Neural cell (in vitro differentiated cells): ENCODE measurements at regions not wholly inside any gene's neighbourhood (a gene's known extent, or its start where the extent isn't known, plus 50 kb on each side); places are given as distances from the start of the nearest gene placed in this dataset.

Experiments
- EP300 ChIP-seq: fragments of 450-650 bp; conservative IDR thresholded peaks from 2 replicates; pipeline ENCODE4 v1.6.1; 2014; ENCODE audit warnings: antibody characterized with exemption, mild to moderate bottlenecking, moderate library complexity; ENCODE audit not compliant: poor library complexity, severe bottlenecking
- EZH2 ChIP-seq: fragments of 200-600, 300-800 bp; shearing (Covaris generic), sonication (generic); IDR thresholded peaks from 2 replicates; pipeline ENCODE4 v1.6.1; 2014; ENCODE audit warnings: antibody characterized with exemption, low read length, borderline replicate concordance, mild to moderate bottlenecking; ENCODE audit not compliant: insufficient read depth, poor library complexity, severe bottlenecking
- MXI1 ChIP-seq: fragments of 450-650 bp; conservative IDR thresholded peaks from 2 replicates; pipeline ENCODE4 v1.6.1; 2014; ENCODE audit warnings: antibody characterized with exemption, mild to moderate bottlenecking; ENCODE audit not compliant: poor library complexity, severe bottlenecking
- POLR2AphosphoS5 ChIP-seq: IDR thresholded peaks from 2 replicates; pipeline ENCODE4 v1.6.1; 2012
- SMC3 ChIP-seq: fragments of 450-650 bp; conservative IDR thresholded peaks from 2 replicates; pipeline ENCODE4 v1.6.1; 2014; ENCODE audit warnings: antibody characterized with exemption, mild to moderate bottlenecking, moderate library complexity; ENCODE audit not compliant: poor library complexity
- TAF1 ChIP-seq: IDR thresholded peaks from 2 replicates; pipeline ENCODE4 v1.6.1; 2012; ENCODE audit warnings: low read depth
- TF ChIP-seq, protein P1 (sequence below): fragments of 450-650 bp; IDR thresholded peaks from 2 replicates; pipeline ENCODE4 v1.5.1; 2014; ENCODE audit warnings: antibody characterized with exemption, mild to moderate bottlenecking, moderate library complexity; ENCODE audit not compliant: poor library complexity, severe bottlenecking
- TF ChIP-seq, protein P2 (sequence below): IDR thresholded peaks from 2 replicates; pipeline ENCODE4 v1.6.1; 2012; ENCODE audit warnings: borderline replicate concordance

DNA sequence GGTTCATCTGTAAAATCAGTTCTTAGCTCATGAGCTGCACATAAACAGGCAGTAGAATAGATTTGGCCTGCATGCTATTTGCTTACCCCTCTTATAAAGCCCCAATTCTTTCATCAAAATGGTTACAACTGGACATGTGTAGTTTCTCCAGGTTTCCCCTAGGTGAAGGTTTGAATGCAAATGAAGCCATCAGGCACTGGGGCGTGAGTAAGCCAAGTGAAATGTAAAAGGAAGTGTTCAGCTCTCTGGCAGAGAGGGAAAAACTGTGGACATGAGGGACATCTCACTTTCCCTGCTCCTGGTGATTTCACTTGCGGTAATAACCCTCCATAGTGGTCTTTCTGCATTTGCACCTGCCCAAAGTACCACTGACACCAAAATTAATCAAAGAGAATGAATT, 1402.3 kb upstream of the LRRTM1 start:
- TF ChIP-seq, protein P1, sequence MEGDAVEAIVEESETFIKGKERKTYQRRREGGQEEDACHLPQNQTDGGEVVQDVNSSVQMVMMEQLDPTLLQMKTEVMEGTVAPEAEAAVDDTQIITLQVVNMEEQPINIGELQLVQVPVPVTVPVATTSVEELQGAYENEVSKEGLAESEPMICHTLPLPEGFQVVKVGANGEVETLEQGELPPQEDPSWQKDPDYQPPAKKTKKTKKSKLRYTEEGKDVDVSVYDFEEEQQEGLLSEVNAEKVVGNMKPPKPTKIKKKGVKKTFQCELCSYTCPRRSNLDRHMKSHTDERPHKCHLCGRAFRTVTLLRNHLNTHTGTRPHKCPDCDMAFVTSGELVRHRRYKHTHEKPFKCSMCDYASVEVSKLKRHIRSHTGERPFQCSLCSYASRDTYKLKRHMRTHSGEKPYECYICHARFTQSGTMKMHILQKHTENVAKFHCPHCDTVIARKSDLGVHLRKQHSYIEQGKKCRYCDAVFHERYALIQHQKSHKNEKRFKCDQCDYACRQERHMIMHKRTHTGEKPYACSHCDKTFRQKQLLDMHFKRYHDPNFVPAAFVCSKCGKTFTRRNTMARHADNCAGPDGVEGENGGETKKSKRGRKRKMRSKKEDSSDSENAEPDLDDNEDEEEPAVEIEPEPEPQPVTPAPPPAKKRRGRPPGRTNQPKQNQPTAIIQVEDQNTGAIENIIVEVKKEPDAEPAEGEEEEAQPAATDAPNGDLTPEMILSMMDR = no peak
- TF ChIP-seq EP300 (no peak), EZH2 (no peak), POLR2AphosphoS5 (no peak), TAF1 (no peak), SMC3 (no peak), MXI1 (no peak)
- TF ChIP-seq, protein P2, sequence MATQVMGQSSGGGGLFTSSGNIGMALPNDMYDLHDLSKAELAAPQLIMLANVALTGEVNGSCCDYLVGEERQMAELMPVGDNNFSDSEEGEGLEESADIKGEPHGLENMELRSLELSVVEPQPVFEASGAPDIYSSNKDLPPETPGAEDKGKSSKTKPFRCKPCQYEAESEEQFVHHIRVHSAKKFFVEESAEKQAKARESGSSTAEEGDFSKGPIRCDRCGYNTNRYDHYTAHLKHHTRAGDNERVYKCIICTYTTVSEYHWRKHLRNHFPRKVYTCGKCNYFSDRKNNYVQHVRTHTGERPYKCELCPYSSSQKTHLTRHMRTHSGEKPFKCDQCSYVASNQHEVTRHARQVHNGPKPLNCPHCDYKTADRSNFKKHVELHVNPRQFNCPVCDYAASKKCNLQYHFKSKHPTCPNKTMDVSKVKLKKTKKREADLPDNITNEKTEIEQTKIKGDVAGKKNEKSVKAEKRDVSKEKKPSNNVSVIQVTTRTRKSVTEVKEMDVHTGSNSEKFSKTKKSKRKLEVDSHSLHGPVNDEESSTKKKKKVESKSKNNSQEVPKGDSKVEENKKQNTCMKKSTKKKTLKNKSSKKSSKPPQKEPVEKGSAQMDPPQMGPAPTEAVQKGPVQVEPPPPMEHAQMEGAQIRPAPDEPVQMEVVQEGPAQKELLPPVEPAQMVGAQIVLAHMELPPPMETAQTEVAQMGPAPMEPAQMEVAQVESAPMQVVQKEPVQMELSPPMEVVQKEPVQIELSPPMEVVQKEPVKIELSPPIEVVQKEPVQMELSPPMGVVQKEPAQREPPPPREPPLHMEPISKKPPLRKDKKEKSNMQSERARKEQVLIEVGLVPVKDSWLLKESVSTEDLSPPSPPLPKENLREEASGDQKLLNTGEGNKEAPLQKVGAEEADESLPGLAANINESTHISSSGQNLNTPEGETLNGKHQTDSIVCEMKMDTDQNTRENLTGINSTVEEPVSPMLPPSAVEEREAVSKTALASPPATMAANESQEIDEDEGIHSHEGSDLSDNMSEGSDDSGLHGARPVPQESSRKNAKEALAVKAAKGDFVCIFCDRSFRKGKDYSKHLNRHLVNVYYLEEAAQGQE = no peak
